ENCODE measurements at regions not wholly inside any gene's neighbourhood (a gene's known extent, or its start where the extent isn't known, plus 50 kb on each side); places are given as distances from the start of the nearest gene placed in this dataset.

GRCh38 chr7:42468471-42468870, 231.5 kb upstream of the GLI3 start:
- TF ChIP-seq CTCF (IDR thresholded peaks at IDR 0.05) (no peak), EP300 (IDR thresholded peaks at IDR 0.05) (no peak), POLR2A (IDR thresholded peaks at IDR 0.05) (no peak)

Measured in gastroesophageal sphincter (tissue), 3 donors.